GM21423 (cell line): ENCODE measurements at regions not wholly inside any gene's neighbourhood (a gene's known extent, or its start where the extent isn't known, plus 50 kb on each side); places are given as distances from the start of the nearest gene placed in this dataset.

ENCODE experiments used
- ATAC-seq: cut with Tn5 transposase; IDR thresholded peaks from one replicate; pipeline ENCODE4 v1.9.1; 2021; ENCODE audit warnings: mild to moderate bottlenecking, moderate library complexity; ENCODE audit not compliant: unreplicated experiment

GRCh38 chr5:74052441-74053221 lies 426.6 kb downstream of the ARHGEF28 start:
- ATAC-seq: no peak

GRCh38 chr5:74051076-74051475 lies 425.1 kb downstream of the ARHGEF28 start:
- no peak for ATAC-seq

GRCh38 chr5:74044936-74045335 lies 418.9 kb downstream of the ARHGEF28 start:
- no peak for ATAC-seq

- ATAC-seq: no peak
Measured at GRCh38 chr5:74042959-74043358, 417.0 kb downstream of the ARHGEF28 start.

GRCh38 chr5:74042559-74042958 lies 416.6 kb downstream of the ARHGEF28 start:
- no peak for ATAC-seq

- no peak for ATAC-seq
Measured at GRCh38 chr5:74041913-74042312, 415.9 kb downstream of the ARHGEF28 start.

GRCh38 chr5:74040811-74041491 lies 415.0 kb downstream of the ARHGEF28 start:
- no peak for ATAC-seq

- no peak for ATAC-seq
Measured at GRCh38 chr5:74040065-74040551, 414.1 kb downstream of the ARHGEF28 start.

GRCh38 chr5:74037321-74037720 lies 411.3 kb downstream of the ARHGEF28 start:
- no peak for ATAC-seq

GRCh38 chr5:74035521-74035937 lies 409.5 kb downstream of the ARHGEF28 start:
- peak; percentile 60 for ATAC-seq

GRCh38 chr5:74034733-74035132 lies 408.7 kb downstream of the ARHGEF28 start:
- no peak for ATAC-seq

- no peak for ATAC-seq
Measured at GRCh38 chr5:74032617-74033016, 406.6 kb downstream of the ARHGEF28 start.

GRCh38 chr5:74031536-74031935 lies 405.5 kb downstream of the ARHGEF28 start:
- no peak for ATAC-seq

GRCh38 chr5:74030821-74031220 lies 404.8 kb downstream of the ARHGEF28 start:
- no peak for ATAC-seq

- ATAC-seq: no peak
Measured at GRCh38 chr5:74030371-74030770, 404.4 kb downstream of the ARHGEF28 start.

GRCh38 chr5:74028976-74029375 lies 403.0 kb downstream of the ARHGEF28 start:
- ATAC-seq: no peak

GRCh38 chr5:74028406-74028805 lies 402.4 kb downstream of the ARHGEF28 start:
- no peak for ATAC-seq

GRCh38 chr5:74027732-74028338 lies 401.8 kb downstream of the ARHGEF28 start:
- ATAC-seq: no peak

GRCh38 chr5:74026310-74026709 lies 400.3 kb downstream of the ARHGEF28 start:
- ATAC-seq: no peak

- ATAC-seq: no peak
Measured at GRCh38 chr5:74021126-74021525, 395.1 kb downstream of the ARHGEF28 start.

GRCh38 chr5:74020503-74020902 lies 394.5 kb downstream of the ARHGEF28 start:
- ATAC-seq: no peak

- ATAC-seq: no peak
Measured at GRCh38 chr5:74019923-74020322, 393.9 kb downstream of the ARHGEF28 start.
